LNCAP (cell line): ENCODE measurements at regions not wholly inside any gene's neighbourhood (a gene's known extent, or its start where the extent isn't known, plus 50 kb on each side); places are given as distances from the start of the nearest gene placed in this dataset.

Experiments used
- TF ChIP-seq, protein P1 (sequence below): fragments of 450-650 bp; IDR thresholded peaks from 2 replicates; pipeline ENCODE4 v1.5.1; 2017; ENCODE audit warnings: mild to moderate bottlenecking

- TF ChIP-seq, protein P1, sequence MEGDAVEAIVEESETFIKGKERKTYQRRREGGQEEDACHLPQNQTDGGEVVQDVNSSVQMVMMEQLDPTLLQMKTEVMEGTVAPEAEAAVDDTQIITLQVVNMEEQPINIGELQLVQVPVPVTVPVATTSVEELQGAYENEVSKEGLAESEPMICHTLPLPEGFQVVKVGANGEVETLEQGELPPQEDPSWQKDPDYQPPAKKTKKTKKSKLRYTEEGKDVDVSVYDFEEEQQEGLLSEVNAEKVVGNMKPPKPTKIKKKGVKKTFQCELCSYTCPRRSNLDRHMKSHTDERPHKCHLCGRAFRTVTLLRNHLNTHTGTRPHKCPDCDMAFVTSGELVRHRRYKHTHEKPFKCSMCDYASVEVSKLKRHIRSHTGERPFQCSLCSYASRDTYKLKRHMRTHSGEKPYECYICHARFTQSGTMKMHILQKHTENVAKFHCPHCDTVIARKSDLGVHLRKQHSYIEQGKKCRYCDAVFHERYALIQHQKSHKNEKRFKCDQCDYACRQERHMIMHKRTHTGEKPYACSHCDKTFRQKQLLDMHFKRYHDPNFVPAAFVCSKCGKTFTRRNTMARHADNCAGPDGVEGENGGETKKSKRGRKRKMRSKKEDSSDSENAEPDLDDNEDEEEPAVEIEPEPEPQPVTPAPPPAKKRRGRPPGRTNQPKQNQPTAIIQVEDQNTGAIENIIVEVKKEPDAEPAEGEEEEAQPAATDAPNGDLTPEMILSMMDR = no peak
Measured at GRCh38 chr12:92539976-92540781, 162.6 kb upstream of the PLEKHG7 start.

DNA sequence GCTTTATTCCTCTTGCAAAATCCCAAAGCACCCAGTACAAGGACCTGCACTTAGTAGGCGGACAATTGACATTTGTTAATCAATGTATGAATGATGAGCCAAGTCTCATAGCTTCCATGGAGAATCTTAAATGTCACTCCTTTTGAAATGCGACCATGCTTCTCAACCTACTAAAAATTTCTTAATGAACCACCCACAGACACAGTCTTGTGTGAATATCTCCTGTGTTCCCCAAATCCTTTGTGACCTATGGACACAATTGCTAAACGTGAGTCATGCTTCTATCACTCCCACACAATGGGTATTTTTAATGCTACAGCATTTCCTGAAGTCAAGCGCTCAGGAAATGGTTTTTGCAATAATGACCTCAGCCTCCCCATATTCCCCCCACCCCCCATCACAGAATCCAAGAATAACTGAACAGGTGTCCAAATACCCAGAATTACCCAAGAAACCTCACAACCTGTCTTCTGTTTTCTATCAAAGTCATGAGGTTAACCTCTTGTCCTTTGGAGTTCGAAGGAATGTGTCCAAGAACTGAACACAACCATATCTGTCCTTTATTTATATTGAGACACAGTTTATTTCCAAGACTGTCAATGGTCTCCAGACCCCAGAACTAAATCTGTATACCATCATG, 163.6 kb upstream of the PLEKHG7 start:
- TF ChIP-seq, protein P1 = no peak

DNA sequence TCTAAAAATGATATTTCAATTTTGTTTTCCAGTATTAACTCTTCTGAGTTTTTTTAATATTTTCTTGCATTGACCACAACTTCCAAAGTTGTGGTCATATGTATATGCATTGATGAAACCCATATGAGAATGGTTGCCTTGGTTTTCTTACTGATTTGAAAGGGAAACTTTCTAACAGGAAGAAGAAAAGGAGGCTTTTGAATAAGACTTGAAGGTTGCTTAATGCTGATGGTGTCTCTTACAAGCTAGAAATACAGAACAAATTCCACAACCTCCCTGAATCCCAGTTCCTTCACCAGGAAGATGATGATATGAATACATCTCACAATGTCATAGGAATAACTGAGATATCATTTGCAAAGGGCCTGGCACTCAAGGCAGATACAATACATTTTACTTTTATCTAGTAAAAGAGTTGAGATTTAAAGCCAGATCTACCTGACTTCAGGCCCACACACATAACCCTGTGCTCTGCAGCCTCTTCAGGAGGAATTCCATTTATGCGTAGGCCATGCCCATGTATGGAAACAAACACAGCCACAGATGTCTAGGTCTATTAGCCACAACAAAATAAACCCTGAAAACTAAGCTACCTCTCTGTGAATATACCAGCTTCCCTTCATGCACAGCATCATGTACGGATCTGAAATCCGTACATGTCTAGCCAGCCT, 165.4 kb upstream of the PLEKHG7 start:
- TF ChIP-seq, protein P1 = no peak

- TF ChIP-seq, protein P1 = no peak
Measured at GRCh38 chr12:92535961-92536360, 166.8 kb upstream of the PLEKHG7 start.

DNA sequence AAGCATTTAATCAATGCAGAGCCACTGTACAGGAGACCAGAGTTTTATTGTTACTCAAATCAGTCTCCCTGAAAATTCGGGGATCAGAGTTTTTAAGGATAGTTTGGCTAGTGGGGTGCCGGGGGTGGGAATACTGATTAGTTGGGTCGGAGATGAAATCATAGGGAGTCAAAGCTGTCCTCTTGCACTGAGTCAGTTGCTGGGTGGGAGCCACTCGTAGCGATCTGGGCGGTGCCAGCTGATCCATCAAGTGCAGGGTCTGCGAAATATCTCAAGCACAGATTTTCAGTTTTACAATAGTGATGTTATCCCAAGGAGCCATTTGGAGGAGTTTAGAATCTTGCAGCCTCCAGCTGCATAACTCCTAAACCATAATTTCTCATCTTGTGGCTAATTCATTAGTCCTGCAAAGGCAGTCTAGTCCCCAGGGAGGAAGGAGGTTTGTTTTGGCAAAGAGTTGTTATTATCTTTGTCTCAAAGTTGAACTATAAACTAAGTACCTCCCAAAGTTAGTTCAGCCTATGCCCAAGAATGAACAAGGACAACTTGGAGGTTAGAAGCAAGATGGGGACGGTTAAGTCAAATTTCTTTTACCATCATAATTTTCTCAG, 169.4 kb upstream of the PLEKHG7 start:
- TF ChIP-seq, protein P1 = no peak

DNA sequence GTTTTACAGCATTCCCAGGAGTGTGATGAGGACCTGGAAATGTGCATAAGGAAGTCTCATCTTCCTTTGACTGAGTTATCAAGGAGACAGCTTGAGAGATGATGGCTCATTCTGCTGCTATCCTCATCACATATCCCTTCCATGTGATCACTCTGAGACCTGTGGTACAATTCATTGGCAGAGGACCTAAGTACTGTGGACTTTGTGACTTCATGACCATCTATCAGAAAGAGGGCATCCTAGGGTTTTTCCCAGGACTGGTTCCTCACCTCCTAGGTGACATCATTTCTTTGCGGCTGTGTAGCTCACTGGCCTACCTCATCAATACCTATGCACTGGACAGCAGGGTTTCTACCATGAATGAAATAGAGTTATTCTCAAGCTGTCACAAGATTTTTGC, 172.1 kb upstream of the PLEKHG7 start:
- TF ChIP-seq, protein P1 = no peak

GRCh38 chr12:92529944-92530343, 172.8 kb upstream of the PLEKHG7 start:
- TF ChIP-seq, protein P1 = no peak
